ENCODE measurements at regions not wholly inside any gene's neighbourhood (a gene's known extent, or its start where the extent isn't known, plus 50 kb on each side); places are given as distances from the start of the nearest gene placed in this dataset.

GRCh38 chr2:126381091-126381490 lies 274.9 kb upstream of the GYPC start:
- Histone ChIP-seq H3K4me1 (ENCODE audit: control insufficient read depth, insufficient read depth, low read length) (no peaks in the 10 kb centered on the region), H2BK5ac (ENCODE audit: low read depth, low read length, poor library complexity, severe bottlenecking) (no peak overlapping the region), H3K36me3 (ENCODE audit: control insufficient read depth, insufficient read depth, low read length) (no peaks in the 10 kb centered on the region), H3K9me1 (ENCODE audit: insufficient read depth, low read length) (no peaks in the 10 kb centered on the region), H2AFZ (replicated peaks; ENCODE audit: low read length, poor library complexity) (no peak overlapping the region), H2AK5ac (ENCODE audit: low read depth, low read length) (no peak overlapping the region), H4K20me1 (ENCODE audit: insufficient read depth, low read length) (no peaks in the 10 kb centered on the region), H3K79me1 (ENCODE audit: low read depth in 1 of 2, low read length in 2 of 2) (no peaks in the 10 kb centered on the region), H2AK9ac (replicated peaks; ENCODE audit: low read depth, low read length, poor library complexity) (no peak overlapping the region), H3K9me3 (ENCODE audit: control insufficient read depth, insufficient read depth, low read length) (peaks cover 3% of the 10 kb centered on the region; the same call in 1 of the 2 replicates), H3K14ac (replicated peaks; ENCODE audit: low read depth, low read length) (no peak overlapping the region), H3K4ac (ENCODE audit: low read depth, low read length) (no peak overlapping the region), H4K8ac (ENCODE audit: low read depth in 2 of 2, low read length in 2 of 2) (no peak overlapping the region), H3K4me2 (ENCODE audit: low read depth, low read length) (no peak overlapping the region), H2BK15ac (ENCODE audit: low read depth, low read length) (no peak overlapping the region), H2BK120ac (ENCODE audit: low read depth, low read length) (no peak overlapping the region), H3K18ac (ENCODE audit: low read depth, low read length) (no peak overlapping the region), H4K91ac (ENCODE audit: insufficient read depth, low read depth, low read length) (no peak overlapping the region), H3K27me3 (ENCODE audit: control insufficient read depth, insufficient read depth, low read length) (no peaks in the 10 kb centered on the region), H4K5ac (ENCODE audit: low read depth, low read length) (no peak overlapping the region), H3K23ac (ENCODE audit: low read depth, low read length) (no peak overlapping the region), H3K27ac (ENCODE audit: insufficient read depth, low read length) (no peak overlapping the region), H3K56ac (ENCODE audit: extremely low read depth, insufficient read depth, low read length) (no peak overlapping the region), H3K4me3 (ENCODE audit: insufficient read depth, low read depth, low read length) (no peak overlapping the region), H2BK20ac (ENCODE audit: low read depth, low read length) (no peak overlapping the region), H3K9ac (ENCODE audit: low read depth, low read length) (no peak overlapping the region)
- DNase-seq (no peak), ATAC-seq (ENCODE audit: low read depth) (no peak)
- no CpG with 5 or more reads among the region's 8 CpGs for WGBS, 2 experiments (ENCODE audit: extremely low coverage in 2 of 2, insufficient read length in 1 of 2)
- TF ChIP-seq MAFK (IDR thresholded peaks at IDR 0.05; ENCODE audit: low read depth, low read length) (no peak), RCOR1 (IDR thresholded peaks at IDR 0.05; ENCODE audit: insufficient replicate concordance, low read length) (no peak), NFE2L2 (IDR thresholded peaks at IDR 0.05; ENCODE audit: low read depth, low read length) (no peak), ELK1 (IDR thresholded peaks at IDR 0.05; ENCODE audit: borderline replicate concordance, low read depth, low read length) (no peak), MXI1 (IDR thresholded peaks at IDR 0.05; ENCODE audit: borderline replicate concordance, low read depth, low read length) (no peak), CTCF (conservative IDR thresholded peaks at IDR 0.05; ENCODE audit: low read depth, low read length) (no peak)
- dilution Hi-C loops (cut with HindIII; ENCODE audit: low sequenced_read_pairs, unreplicated experiment), result no loop called here
- BruUV-seq (replicated peaks), result no TSS peak
- in situ Hi-C loops (cut with MboI; ENCODE audit: low sequenced_read_pairs), result no loop called here
- ChIA-PET CTCF (no interaction called here), POLR2A (ENCODE audit: unreplicated experiment) (no interaction called here)
- intact Hi-C loops (cut with micrococcal nuclease), result no loop called here

All from IMR-90 (cell line).